ENCODE measurements at regions not wholly inside any gene's neighbourhood (a gene's known extent, or its start where the extent isn't known, plus 50 kb on each side); places are given as distances from the start of the nearest gene placed in this dataset.

DNA sequence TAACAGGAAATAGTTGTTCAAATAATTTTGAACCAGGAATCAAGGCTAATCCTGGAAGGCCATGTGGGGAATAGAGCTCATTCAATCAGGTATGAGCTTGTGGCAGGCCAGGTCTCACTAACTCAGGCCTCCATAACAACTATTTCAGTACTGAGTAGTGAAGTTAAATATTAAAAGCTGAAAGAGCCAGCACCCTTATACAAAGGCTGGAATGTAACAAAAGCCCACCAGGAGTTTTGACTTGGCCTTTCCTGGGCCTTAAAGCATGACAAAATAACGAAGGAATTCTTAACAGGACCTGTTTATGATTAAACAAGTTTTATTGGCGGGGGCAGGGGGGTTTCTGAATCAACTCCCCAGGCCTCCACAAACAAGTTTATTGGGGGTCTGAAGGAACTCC is 1146.7 kb downstream of the CDH9 start:
- FAIRE-seq, result no peak
- no peak for DNase-seq (ENCODE audit: low read depth)
- Histone ChIP-seq H4K20me1 (ENCODE audit: insufficient read depth, low read length) (no peaks in the 10 kb centered on the region), H3K9ac (ENCODE audit: low read length) (no peak overlapping the region), H3K4me3 (ENCODE audit: insufficient read depth, low read depth, low read length) (no peak overlapping the region), H3K79me2 (ENCODE audit: insufficient read depth, low read length) (no peaks in the 10 kb centered on the region), H2AFZ (ENCODE audit: low read depth, low read length) (no peak overlapping the region), H3K9me3 (ENCODE audit: insufficient read depth, low read depth, low read length) (no peaks in the 10 kb centered on the region), H3K4me2 (ENCODE audit: low read length) (no peak overlapping the region), H3K27me3 (ENCODE audit: insufficient read depth, low read length) (no peaks in the 10 kb centered on the region), H3K27ac (ENCODE audit: low read depth, low read length) (no peak overlapping the region), H3K4me1 (ENCODE audit: insufficient read depth, low read length) (no peaks in the 10 kb centered on the region), H3K36me3 (ENCODE audit: insufficient read depth, low read length) (no peaks in the 10 kb centered on the region)
- Mint-ChIP-seq H3K27me3 (ENCODE audit: low read depth, unreplicated experiment) (no peaks in the 10 kb centered on the region), H3K36me3 (ENCODE audit: low read depth, unreplicated experiment) (no peaks in the 10 kb centered on the region), H3K27ac (ENCODE audit: unreplicated experiment) (no peak overlapping the region), H3K4me3 (ENCODE audit: unreplicated experiment) (no peak overlapping the region), H3K9me3 (ENCODE audit: unreplicated experiment) (no peaks in the 10 kb centered on the region), H3K4me1 (ENCODE audit: low read depth, unreplicated experiment) (no peaks in the 10 kb centered on the region)
- no peak for TF ChIP-seq EZH2 (IDR thresholded peaks at IDR 0.05; ENCODE audit: insufficient read depth, low read length)
- TF ChIP-seq, protein P1, sequence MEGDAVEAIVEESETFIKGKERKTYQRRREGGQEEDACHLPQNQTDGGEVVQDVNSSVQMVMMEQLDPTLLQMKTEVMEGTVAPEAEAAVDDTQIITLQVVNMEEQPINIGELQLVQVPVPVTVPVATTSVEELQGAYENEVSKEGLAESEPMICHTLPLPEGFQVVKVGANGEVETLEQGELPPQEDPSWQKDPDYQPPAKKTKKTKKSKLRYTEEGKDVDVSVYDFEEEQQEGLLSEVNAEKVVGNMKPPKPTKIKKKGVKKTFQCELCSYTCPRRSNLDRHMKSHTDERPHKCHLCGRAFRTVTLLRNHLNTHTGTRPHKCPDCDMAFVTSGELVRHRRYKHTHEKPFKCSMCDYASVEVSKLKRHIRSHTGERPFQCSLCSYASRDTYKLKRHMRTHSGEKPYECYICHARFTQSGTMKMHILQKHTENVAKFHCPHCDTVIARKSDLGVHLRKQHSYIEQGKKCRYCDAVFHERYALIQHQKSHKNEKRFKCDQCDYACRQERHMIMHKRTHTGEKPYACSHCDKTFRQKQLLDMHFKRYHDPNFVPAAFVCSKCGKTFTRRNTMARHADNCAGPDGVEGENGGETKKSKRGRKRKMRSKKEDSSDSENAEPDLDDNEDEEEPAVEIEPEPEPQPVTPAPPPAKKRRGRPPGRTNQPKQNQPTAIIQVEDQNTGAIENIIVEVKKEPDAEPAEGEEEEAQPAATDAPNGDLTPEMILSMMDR (IDR thresholded peaks at IDR 0.05; ENCODE audit: insufficient read depth, low read depth, low read length), result no peak

DNA sequence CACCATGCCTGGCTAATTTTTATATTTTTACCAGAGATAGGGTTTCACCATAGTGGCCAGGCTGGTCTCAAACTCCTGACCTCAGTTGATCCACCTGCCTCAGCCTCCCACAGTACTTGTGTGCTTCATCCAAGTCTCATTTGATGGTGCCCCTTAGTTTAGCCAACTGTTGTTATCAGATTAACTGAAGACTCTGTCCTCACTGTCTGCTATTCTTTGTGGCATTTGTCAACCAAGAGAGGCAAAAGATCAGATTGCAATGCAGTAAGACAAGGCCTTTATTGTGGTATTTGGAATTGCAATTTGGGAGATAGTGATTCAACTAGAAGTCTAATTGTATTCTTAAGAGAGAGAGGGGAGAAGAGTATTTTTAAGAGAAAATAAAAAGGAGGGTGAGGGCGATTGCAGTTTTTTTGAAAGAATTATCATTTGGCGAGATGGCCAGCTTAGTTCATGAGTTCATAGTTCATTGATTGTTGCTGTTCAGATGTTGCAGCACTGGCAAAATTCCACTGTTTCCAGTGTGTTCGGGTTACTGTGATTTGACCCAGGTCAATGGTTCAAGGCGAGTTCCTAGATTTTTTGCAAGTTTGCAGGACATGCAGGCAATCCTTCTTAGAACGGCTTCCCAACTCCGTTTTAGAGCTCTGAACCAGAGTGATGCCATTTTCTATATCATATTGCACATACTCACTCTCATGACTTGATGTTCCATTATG is 1156.9 kb downstream of the CDH9 start:
- Mint-ChIP-seq H3K4me3 (ENCODE audit: unreplicated experiment) (no peak overlapping the region), H3K27me3 (ENCODE audit: low read depth, unreplicated experiment) (no peaks in the 10 kb centered on the region), H3K27ac (ENCODE audit: unreplicated experiment) (no peak overlapping the region), H3K9me3 (ENCODE audit: unreplicated experiment) (no peaks in the 10 kb centered on the region), H3K4me1 (ENCODE audit: low read depth, unreplicated experiment) (no peaks in the 10 kb centered on the region), H3K36me3 (ENCODE audit: low read depth, unreplicated experiment) (no peaks in the 10 kb centered on the region)
- Histone ChIP-seq H3K79me2 (ENCODE audit: insufficient read depth, low read length) (no peaks in the 10 kb centered on the region), H2AFZ (ENCODE audit: low read depth, low read length) (no peak overlapping the region), H3K27me3 (ENCODE audit: insufficient read depth, low read length) (no peaks in the 10 kb centered on the region), H3K9me3 (ENCODE audit: insufficient read depth, low read depth, low read length) (peaks cover 4% of the 10 kb centered on the region), H4K20me1 (ENCODE audit: insufficient read depth, low read length) (no peaks in the 10 kb centered on the region), H3K4me3 (ENCODE audit: insufficient read depth, low read depth, low read length) (no peak overlapping the region), H3K9ac (ENCODE audit: low read length) (no peak overlapping the region), H3K4me1 (ENCODE audit: insufficient read depth, low read length) (no peaks in the 10 kb centered on the region), H3K27ac (ENCODE audit: low read depth, low read length) (no peak overlapping the region), H3K36me3 (ENCODE audit: insufficient read depth, low read length) (no peaks in the 10 kb centered on the region), H3K4me2 (ENCODE audit: low read length) (no peak overlapping the region)
- FAIRE-seq (no peak), DNase-seq (ENCODE audit: low read depth) (no peak)
- TF ChIP-seq, protein P1 (IDR thresholded peaks at IDR 0.05; ENCODE audit: insufficient read depth, low read depth, low read length), result no peak
- TF ChIP-seq EZH2 (IDR thresholded peaks at IDR 0.05; ENCODE audit: insufficient read depth, low read length), result no peak

DNA sequence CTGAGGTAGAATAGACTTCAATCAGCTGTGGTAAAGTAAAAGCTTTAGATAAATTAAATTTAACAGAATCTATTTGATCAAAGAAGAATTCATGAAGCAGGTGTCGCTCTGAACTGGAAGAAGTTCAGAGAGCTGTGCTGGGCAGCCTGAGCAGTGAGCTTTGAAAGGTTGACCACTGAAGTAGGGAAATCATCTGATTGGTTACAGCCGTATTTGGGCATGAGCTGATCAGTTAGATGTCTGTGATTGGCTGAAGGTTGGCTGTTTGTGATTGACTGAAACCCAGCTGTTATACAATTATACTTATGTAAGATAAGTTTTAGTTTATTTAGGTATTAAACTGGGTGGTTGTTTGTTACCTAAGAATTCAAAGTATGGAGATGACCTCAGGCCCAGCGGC is 1174.6 kb downstream of the CDH9 start:
- H3K36me3 Mint-ChIP-seq (ENCODE audit: low read depth, unreplicated experiment), result no peaks in the 10 kb centered on the region
- H3K9ac ChIP-seq (ENCODE audit: low read length), result no peak overlapping the region
- DNase-seq (ENCODE audit: low read depth), result no peak
- H3K4me3 ChIP-seq (ENCODE audit: insufficient read depth, low read depth, low read length), result no peak overlapping the region
- H3K27ac ChIP-seq (ENCODE audit: low read depth, low read length), result no peak overlapping the region
- H3K36me3 ChIP-seq (ENCODE audit: insufficient read depth, low read length), result no peaks in the 10 kb centered on the region
- H3K4me1 ChIP-seq (ENCODE audit: insufficient read depth, low read length), result no peaks in the 10 kb centered on the region
- no peak overlapping the region for H2AFZ ChIP-seq (ENCODE audit: low read depth, low read length)
- TF ChIP-seq, protein P1 (IDR thresholded peaks at IDR 0.05; ENCODE audit: insufficient read depth, low read depth, low read length), result no peak
- no peak for TF ChIP-seq EZH2 (IDR thresholded peaks at IDR 0.05; ENCODE audit: insufficient read depth, low read length)
- H3K9me3 ChIP-seq (ENCODE audit: insufficient read depth, low read depth, low read length), result no peaks in the 10 kb centered on the region
- H3K27me3 ChIP-seq (ENCODE audit: insufficient read depth, low read length), result no peaks in the 10 kb centered on the region
- no peaks in the 10 kb centered on the region for H4K20me1 ChIP-seq (ENCODE audit: insufficient read depth, low read length)
- no peaks in the 10 kb centered on the region for H3K9me3 Mint-ChIP-seq (ENCODE audit: unreplicated experiment)
- no peaks in the 10 kb centered on the region for H3K27me3 Mint-ChIP-seq (ENCODE audit: low read depth, unreplicated experiment)
- H3K4me3 Mint-ChIP-seq (ENCODE audit: unreplicated experiment), result no peak overlapping the region
- H3K79me2 ChIP-seq (ENCODE audit: insufficient read depth, low read length), result no peaks in the 10 kb centered on the region
- no peak for FAIRE-seq
- no peak overlapping the region for H3K4me2 ChIP-seq (ENCODE audit: low read length)
- no peaks in the 10 kb centered on the region for H3K4me1 Mint-ChIP-seq (ENCODE audit: low read depth, unreplicated experiment)
- no peak overlapping the region for H3K27ac Mint-ChIP-seq (ENCODE audit: unreplicated experiment)

All from astrocyte (in vitro differentiated cells and primary cell).